ENCODE measurements at regions not wholly inside any gene's neighbourhood (a gene's known extent, or its start where the extent isn't known, plus 50 kb on each side); places are given as distances from the start of the nearest gene placed in this dataset.

- DNase-seq (ENCODE audit: low spot score) (no peak), FAIRE-seq (no peak)
Measured at GRCh38 chr2:136062066-136062837, 55.7 kb downstream of the CXCR4 start.

DNA sequence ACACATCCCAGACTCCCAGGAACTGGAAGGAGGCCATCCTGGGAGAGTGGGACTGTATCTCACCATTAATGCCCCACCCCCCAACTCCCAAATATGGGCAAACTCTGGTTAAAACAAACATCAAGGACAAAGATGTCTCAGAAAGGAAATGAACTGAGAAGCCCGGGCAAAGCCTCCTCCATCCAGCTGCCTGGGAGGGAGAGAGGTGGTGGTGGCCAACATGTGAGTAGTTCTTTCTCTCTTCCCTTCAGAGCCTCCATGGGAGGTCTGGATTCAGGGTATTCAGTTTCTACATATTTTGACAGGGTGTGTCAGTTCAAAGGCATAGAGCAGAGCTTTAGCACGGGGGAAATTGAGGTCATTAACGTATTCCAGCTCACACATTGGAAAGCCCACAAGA lies 57.5 kb downstream of the CXCR4 start:
- no peak for FAIRE-seq

GRCh38 chr2:136059036-136059472 lies 58.9 kb downstream of the CXCR4 start:
- FAIRE-seq (no peak), DNase-seq (ENCODE audit: low spot score) (no peak)

More for the DNA sequence above, 57.5 kb downstream of the CXCR4 start:
- DNase-seq (ENCODE audit: low spot score) = peak; percentile 11

GRCh38 chr2:136058262-136058661 lies 59.7 kb downstream of the CXCR4 start:
- FAIRE-seq = no peak

GRCh38 chr2:136057802-136058140 lies 60.2 kb downstream of the CXCR4 start:
- DNase-seq (ENCODE audit: low spot score) (no peak), FAIRE-seq (no peak)

More at GRCh38 chr2:136058262-136058661, 59.7 kb downstream of the CXCR4 start:
- no peak for DNase-seq (ENCODE audit: low spot score)

GRCh38 chr2:136057023-136057801 lies 60.7 kb downstream of the CXCR4 start:
- DNase-seq (ENCODE audit: low spot score) (no peak), FAIRE-seq (no peak)

DNA sequence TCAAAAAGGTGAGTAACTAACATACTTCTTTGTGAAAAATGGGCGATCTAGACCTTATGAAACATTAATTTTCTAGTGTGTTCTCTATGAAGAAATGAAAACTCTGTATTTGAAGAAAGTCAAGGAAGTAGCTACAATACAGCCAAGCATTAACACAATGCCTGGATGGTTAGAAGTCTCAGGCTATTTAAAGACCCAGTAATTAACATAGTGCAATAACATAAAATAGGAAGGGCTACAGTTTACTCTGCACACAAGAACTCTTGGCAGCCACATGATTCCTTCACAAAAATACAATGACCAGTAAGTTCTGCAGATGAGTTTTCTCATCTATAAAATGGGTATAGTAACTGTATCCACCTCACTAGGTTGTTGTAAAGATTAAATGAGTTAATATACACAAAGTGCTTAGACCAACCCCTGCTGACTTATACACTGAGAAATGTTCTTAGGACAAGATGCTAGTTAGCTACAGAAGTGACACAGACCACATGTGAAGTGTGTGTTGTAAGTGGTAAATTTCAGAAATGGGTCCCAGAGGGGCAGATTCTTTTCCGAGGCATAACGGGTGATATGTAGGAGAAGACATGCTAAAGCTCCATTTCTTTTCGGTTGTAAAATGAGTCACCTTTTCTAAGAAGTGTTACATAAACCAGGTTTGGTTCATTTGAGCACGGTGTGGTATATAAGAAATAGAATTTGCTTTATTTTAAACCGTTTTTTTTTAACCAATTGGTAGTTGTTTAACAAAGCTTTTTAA lies 61.8 kb downstream of the CXCR4 start:
- DNase-seq (ENCODE audit: low spot score) = no peak
- no peak for FAIRE-seq

GRCh38 chr2:136054856-136055255 lies 63.1 kb downstream of the CXCR4 start:
- DNase-seq (ENCODE audit: low spot score) = no peak
- FAIRE-seq = no peak

DNA sequence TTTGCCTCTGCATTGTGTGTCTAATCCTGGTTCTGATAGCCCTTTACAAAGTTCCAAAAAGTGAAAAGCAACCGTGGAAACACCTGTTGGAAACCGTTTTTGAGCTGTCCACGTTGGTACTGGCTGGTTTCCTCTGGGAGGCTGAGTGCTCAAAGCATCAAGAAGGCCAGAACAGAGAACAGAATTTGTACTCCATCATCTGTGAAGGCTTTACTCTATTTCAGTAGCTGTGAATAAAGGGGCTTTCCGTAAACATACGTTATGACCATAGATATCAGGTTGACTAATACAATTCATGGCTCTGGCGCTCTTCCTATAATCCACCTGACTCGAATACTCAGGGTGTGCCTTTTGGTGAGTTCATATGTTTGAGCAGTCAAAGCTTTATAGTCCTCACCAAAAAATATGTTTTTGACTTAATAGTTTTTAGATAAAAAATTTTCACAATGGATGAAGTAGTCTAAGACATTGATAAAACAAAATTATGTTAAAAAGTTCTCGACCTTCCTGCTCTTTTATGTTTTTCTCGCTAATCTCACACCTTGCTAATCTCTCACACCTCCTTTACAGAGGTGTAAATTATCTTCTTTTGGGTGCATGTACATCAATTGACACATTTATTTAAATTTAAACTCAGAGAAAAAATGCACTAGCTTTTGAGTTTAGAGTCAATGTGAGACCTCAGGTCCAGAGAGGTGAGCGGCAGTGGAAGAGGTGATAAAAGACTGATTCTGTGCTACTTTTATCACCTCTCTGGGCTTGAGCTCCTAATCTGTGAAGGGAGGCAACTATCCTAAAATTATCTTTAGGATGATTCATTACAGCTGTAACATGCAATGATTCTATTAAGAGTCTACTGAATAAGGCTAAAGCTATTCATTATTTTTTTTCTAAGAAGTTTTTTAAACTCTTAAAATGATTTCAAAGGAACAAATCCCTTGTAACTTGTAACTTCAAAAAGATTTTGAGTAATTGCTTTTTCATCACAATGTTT lies 65.3 kb downstream of the CXCR4 start:
- FAIRE-seq = no peak

DNA sequence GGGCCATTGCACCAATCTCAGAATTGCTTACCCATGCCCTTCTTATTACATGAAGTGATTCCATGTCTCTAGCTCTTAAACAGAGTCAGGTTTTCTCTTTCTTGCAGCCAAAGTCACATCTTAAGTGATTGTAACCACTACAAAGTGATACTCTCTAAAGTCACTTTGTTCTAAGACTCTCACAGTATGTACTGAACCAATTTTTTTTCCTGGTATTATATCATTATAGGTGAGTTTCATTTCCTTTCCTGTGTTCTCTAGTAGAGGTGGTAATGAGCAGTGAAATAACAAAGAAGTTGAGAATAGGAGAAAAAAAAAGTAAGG lies 66.3 kb upstream of the DARS1 start:
- FAIRE-seq (no peak), DNase-seq (ENCODE audit: low spot score) (no peak)

More for the DNA sequence above, 65.3 kb downstream of the CXCR4 start:
- no peak for DNase-seq (ENCODE audit: low spot score)

GRCh38 chr2:136051001-136051724 lies 65.7 kb upstream of the DARS1 start:
- FAIRE-seq (no peak), DNase-seq (ENCODE audit: low spot score) (no peak)

- DNase-seq (ENCODE audit: low spot score) (no peak), FAIRE-seq (no peak)
Measured at GRCh38 chr2:136049991-136050920, 64.8 kb upstream of the DARS1 start.

DNA sequence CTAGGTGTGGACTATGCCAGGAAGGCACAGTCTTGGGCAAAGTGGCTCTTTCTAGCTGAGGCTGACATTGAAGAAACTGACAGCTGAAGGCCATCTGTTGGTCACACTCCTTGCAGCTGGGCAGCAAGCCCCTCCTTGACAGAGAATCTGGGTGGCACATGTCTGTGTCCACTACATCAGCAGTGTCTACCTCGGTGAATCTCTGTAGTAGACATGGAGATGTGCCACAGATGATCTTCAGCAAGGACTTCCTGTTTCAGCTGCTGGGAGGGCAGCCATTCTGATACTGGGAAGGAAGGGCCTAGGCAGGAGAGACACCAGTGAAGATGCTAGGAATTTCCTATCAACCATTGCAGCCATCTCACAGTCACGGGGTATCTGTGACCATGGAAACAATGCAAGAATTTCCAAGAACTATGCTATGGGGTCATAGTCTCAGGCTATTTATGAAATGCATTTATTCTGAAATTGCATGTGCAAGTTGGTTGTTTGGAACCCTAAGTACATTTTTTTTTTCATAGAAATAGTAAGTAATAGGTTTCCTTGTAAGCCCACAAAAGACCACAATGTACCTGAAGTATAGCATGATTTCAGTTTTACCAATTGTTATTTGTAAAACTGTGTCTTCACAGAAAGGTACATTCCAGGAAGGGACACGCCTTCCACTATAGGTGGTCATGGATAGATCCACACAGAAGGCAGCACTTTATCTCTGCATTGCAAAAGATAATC lies 63.8 kb upstream of the DARS1 start:
- DNase-seq (ENCODE audit: low spot score) (no peak), FAIRE-seq (no peak)

GRCh38 chr2:136045835-136046570 lies 60.6 kb upstream of the DARS1 start:
- no peak for FAIRE-seq
- no peak for DNase-seq (ENCODE audit: low spot score)

DNA sequence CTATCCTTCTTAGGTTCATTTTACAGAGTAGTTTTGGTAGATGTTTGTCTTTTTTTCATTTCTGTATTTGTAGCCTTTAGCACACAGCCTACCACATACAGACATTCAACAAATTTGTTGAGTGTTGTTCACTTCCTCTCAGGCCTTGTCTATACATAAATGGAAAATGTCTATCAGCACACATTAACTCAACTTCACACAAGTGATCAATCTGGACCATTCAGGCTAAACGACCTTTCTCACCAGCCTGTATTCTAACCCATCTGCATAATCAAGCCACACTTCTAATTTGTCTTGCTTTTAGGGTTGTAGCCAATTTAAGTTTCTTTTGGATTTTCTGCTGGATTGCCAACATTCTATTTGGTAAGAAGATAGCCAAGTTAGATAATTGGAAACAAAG lies 59.9 kb upstream of the DARS1 start:
- FAIRE-seq = no peak

More for the DNA sequence above, 59.9 kb upstream of the DARS1 start:
- no peak for DNase-seq (ENCODE audit: low spot score)
